GM19025 (cell line): ENCODE measurements at regions not wholly inside any gene's neighbourhood (a gene's known extent, or its start where the extent isn't known, plus 50 kb on each side); places are given as distances from the start of the nearest gene placed in this dataset.
"Not testable (repeated sequence)": the region's sequence is repeated elsewhere in the genome, so short reads cannot be mapped to it uniquely, and the experiment has no call there.

Source experiments
- ATAC-seq: cut with Tn5 transposase; IDR thresholded peaks from one replicate; pipeline ENCODE4 v1.9.1; 2021; ENCODE audit warnings: mild to moderate bottlenecking, low read depth, moderate library complexity; ENCODE audit not compliant: unreplicated experiment

- ATAC-seq = not testable (repeated sequence)
These were observed 360.3 kb upstream of the EPHA3 start for GRCh38 chr3:88747145-88747544.

DNA sequence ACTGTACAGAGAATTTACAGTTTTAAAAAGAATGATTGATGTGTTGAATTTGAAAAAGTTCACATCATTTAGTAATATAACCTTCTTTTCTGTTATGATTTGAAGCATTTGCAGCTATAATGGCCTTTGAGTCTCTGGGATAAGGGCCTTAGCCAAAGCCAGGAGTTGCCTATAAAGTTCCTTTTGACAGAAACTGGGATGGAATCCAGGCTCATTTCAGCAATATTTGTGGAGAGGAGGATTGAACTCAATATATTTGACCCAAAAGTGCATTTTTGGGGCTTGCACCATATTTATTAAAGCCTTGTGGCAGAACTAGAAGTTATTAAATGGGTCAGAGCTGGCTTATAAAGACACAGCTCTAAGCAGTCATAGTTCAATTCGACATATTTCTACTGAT is 348.7 kb upstream of the EPHA3 start:
- ATAC-seq = no peak

DNA sequence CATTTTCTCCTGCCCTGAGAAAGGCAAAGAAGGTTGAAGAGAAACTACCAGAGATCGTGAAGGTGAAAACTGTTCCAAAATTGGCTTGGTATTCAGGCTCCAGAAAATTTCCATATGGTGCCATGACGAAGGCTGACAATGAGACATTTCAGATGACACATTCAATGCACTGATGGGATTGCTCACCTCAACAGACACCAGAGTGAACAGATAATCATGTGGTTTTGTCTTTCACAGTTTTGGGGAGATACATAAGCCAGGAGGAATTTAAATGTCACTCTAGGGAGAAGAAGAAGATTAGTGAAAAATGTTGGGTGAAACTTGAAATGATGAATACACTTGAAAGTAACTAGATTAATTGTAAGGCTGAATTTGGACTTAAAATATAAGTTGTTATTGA is 339.7 kb upstream of the EPHA3 start:
- ATAC-seq = no peak

DNA sequence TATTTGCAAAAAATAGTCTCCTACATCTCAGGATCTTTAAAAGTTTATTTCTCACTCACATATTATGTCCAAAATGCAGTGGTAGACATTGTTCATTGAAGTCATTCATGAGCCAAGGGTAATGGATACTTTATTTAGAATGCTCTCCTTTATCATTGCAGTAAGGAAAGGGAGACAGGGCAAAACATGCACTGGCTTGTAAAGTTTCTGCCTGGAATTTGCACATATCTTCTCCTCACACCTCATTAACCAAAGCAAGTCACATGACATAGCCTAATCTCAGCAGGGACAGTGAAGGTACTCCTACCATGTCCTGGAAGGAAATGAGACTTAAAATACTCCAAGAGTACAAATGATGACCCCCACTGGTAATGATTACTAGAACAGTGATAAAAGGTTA is 333.7 kb upstream of the EPHA3 start:
- ATAC-seq = no peak

DNA sequence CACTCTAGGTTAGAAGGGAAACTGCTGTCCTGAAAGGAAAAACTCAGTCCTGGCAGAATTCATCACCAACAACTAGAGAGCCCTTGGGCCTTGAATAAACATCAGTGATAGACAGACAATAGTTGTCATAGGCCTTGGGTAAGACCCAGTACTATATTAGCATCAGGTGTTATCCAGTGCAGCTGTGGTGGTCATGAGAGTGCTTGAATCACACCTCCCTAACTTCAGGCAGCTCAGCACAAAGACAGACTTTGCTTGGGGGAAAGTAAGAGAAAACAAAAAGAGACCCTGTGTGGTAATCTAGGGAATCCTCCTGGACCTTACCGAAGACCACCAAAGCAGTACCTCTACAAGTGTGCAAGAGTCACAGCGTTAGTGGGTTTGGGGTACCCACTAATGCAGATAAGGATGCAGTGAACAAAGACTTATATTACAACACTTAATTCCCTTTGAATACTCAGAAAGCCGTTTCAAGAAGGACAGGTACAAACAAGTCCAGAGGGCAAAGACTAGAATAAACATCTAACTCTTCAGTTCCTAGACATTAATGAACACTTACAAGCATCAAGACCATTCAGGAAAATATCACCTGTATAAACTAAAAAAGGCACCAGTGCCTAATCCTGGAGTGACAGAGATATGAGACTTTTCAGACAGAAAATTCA is 332.3 kb upstream of the EPHA3 start:
- no peak for ATAC-seq

DNA sequence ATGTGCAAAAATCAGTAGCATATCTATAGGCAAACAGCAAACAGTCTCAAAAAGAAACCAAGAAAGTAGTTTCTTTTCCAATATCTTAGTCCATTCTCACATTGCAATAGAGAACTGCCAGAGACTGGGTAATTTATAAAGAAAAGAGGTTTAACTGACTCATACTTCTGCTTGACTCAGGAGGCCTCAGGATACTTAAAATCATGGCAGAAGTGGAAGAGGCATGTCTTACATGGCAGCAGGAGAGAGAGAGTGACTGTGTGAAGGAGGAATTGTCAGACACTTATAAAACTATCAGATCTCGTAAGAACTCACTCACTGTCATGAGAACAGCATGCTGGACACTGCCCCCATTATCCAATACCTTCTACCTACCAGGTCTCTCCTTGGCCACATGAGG is 327.9 kb upstream of the EPHA3 start:
- no peak for ATAC-seq

DNA sequence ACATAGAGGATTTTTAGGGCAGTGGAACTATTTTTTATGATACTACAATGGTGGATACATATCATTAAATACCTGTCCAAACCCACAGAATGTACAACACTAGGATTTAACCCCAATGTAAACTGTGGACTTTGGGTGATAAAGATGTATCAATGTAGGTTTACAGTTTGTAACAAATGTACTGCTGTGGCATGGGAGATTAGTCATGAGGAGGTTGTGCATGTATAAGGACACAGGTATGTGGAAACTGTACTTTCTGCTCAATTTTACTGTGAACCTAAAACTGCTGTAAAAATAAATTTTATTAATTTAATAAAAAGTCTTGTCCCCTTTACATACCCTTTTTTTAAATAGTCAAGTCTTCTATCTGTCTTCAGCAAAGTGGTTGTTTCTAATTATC is 322.5 kb upstream of the EPHA3 start:
- ATAC-seq = no peak

GRCh38 chr3:88785841-88786240 is 321.6 kb upstream of the EPHA3 start:
- ATAC-seq = no peak

DNA sequence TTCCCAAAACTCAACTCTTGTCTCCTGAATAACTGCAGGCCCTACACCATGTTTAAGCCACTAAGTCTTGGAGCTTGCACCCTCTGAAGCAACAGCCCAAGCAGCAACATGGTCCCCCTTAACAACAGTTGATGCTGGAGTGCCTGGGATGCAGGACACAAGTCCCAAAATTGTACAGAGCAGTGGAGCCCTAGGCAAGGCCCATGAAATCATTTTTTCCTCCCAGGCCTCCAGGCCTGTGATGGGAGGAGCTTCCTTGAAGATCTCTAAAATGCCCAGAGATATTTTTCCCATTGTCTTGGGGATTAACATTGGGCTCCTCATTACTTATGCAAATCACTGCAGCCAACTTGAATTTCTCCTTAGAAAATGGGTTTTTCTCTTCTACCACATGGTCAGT is 311.9 kb upstream of the EPHA3 start:
- ATAC-seq = no peak

DNA sequence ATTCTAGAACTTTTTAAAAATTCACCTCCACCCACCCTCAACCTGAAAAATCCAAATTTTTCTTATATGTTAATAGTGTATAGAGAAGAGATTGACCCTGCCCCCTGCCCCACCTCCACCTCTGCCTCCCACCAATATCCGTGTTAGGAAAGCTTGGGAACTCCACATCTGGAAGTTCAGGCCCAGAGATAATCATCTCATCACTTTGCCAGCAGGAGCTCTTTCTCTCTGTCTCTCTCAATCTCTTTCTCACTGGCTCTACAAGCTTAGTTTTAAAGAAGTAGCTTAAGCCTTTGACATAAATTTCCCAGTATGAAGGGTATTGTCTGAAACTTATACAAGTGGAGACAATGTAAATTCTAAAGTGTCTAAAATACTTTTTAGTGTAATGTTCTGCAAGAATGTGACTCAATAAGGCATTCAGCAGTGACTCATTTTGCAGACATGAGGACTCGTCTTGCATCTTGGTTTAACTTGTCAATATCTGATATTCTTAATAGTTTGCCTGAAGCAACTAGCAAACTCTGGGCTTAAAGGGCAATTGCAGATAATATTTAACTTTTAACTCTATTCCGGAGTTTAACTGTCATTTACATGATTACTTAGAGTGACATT is 299.8 kb upstream of the EPHA3 start:
- no peak for ATAC-seq

- no peak for ATAC-seq
These were observed 297.4 kb upstream of the EPHA3 start for GRCh38 chr3:88809993-88810392.

- no peak for ATAC-seq
These were observed 297.0 kb upstream of the EPHA3 start for GRCh38 chr3:88810455-88810854.

DNA sequence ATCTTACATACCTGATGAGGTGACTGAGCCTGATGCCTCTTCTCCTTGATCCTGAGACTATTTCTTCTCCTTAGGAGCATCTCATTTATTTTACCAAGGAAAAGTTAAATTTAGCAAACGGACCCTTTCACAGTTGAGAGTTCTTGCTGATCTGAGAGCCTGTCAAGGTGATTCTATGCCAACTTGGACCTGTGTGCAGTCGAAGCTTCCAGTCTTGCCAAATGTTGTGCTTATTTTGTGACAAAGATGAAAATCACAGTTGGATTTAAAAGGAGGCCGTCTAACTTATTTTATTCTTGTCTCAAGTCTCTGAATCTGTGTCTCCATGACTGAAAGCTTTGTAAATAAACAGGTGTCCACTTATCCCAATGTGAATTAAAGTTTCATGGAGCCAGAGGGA is 296.3 kb upstream of the EPHA3 start:
- no peak for ATAC-seq

GRCh38 chr3:88812576-88812975 is 294.8 kb upstream of the EPHA3 start:
- no peak for ATAC-seq

DNA sequence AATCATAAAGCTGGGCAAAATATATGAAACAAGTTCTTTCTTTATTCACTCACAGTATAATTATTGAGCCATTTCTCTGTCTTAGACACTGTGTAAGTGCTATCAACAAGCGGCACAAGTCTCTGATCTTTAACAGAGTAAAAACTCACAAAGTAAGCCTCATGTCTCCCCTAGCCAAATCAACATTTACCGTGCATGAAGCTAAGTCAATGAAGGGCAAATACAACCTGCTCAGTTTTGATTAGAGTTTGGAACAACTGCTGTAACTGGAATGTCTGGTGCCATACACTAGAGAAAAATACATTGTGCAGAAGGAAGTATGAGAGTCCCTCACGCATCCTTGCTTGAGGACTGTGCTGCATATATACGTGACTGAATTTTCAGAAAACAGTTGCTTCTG is 291.0 kb upstream of the EPHA3 start:
- ATAC-seq = no peak

- ATAC-seq = no peak
These were observed 282.5 kb upstream of the EPHA3 start for GRCh38 chr3:88824666-88825564.

GRCh38 chr3:88828466-88828865 is 279.0 kb upstream of the EPHA3 start:
- no peak for ATAC-seq

DNA sequence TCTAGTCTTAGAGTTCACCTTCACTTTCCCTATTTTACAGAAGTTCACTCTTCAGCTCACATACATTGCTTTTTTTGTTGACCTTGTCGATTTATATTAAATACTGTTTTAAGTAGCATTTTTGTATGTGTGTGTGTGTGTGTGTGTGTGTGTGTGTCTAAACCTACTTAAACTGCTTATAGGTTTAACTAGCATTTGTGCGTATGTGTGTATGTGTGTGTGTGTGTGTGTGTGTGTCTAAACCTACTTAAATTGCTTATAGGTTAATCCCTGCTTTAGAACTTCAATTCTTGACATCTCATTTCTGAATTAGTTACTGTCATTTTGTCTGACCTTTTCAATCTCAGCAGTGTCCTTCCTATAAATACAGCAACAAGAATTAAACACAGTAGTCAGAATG is 254.8 kb upstream of the EPHA3 start:
- no peak for ATAC-seq

DNA sequence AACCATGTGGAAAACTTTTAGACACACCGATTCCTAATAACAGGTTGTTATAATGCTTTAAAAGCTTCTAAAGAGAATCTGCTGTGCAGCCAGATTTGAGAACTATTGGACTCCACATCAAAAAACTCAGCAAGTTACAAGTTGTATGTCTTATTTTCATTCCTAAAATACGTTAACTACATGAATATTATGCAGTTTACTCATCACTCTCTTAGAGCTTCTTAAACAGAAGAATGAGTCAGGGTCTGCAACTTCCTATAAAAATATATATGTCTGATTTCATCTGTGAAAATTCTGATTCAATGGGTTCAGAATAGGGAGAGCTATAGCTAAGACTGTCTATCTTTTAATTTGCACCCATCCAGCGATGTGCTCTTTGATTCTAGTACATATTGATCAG is 244.2 kb upstream of the EPHA3 start:
- ATAC-seq = no peak

- no peak for ATAC-seq
These were observed 230.7 kb upstream of the EPHA3 start for GRCh38 chr3:88876724-88877123.

DNA sequence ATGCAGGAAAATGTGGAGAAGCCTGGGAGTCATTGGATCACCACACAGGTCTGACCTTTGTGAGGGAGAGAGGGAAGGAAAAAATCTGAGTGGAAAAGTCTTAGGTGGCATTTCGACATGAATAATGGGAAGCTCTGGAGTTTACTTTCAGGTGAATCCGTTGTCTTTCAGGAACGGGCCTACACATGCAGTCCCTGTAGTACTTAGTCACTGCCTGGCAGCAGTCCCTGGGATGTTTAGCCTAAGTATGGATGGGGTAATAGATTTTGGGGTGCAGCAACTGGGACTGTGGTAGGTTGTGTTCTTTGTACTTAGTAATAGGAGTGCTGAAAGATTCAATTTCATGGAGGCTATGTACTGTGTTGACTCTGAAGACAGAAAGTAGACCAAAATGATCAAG is 227.5 kb upstream of the EPHA3 start:
- no peak for ATAC-seq

GRCh38 chr3:88882121-88882520 is 225.3 kb upstream of the EPHA3 start:
- ATAC-seq = peak; percentile 88
